CD4-positive, alpha-beta memory T cell (primary cell): ENCODE measurements at regions not wholly inside any gene's neighbourhood (a gene's known extent, or its start where the extent isn't known, plus 50 kb on each side); places are given as distances from the start of the nearest gene placed in this dataset.

ENCODE experiments used
- CTCF ChIA-PET: fragments of 350-600 bp; sonication (Branson Sonifier 250); formaldehyde crosslinking; loops from one replicate; lab custom pipeline; 2021; ENCODE audit warnings: inconsistent platforms; ENCODE audit not compliant: partially characterized antibody; lab: Charles Lee
- POLR2A ChIA-PET: fragments of 350-600 bp; sonication (Branson Sonifier 250); formaldehyde crosslinking; loops from one replicate; lab custom pipeline; 2021; ENCODE audit not compliant: partially characterized antibody; lab: Charles Lee
- DNase-seq, 5 donors: peaks; one replicate each; pipeline versions ENCODE4 v3.0.0 to v3.0.0-alpha.2; 2020 to 2022; ENCODE audit warnings: mixed read lengths in 1 of 5
- H3K27ac ChIP-seq: one replicate; pipeline ENCODE4 v1.7.0; 2013; ENCODE audit warnings: low read depth, low read length
- H3K27me3 ChIP-seq: 2 replicates; pipeline ENCODE4 v1.7.0; 2013; ENCODE audit warnings: mild to moderate bottlenecking, low read length, moderate library complexity; ENCODE audit not compliant: insufficient read depth
- H3K36me3 ChIP-seq: 2 replicates; pipeline ENCODE4 v1.7.0; 2013; ENCODE audit warnings: mild to moderate bottlenecking, low read length, moderate library complexity; ENCODE audit not compliant: insufficient read depth
- H3K4me1 ChIP-seq: 2 replicates; pipeline ENCODE4 v1.7.0; 2013; ENCODE audit warnings: mild to moderate bottlenecking, low read length, moderate library complexity; ENCODE audit not compliant: insufficient read depth
- H3K4me3 ChIP-seq, 2 donors: one replicate each; pipeline ENCODE4 v1.7.0; 2013; ENCODE audit warnings: low read length in 2 of 2, mild to moderate bottlenecking in 1 of 2
- H3K9me3 ChIP-seq, 2 donors: one replicate each; pipeline ENCODE4 v1.7.0; 2013; ENCODE audit warnings: low read length in 2 of 2, control low read depth in 1 of 2; ENCODE audit not compliant: control insufficient read depth in 1 of 2
- H3K27ac Mint-ChIP-seq, 7 donors: one replicate each; pipeline ENCODE4 v1.8.0; 2020 to 2021; ENCODE audit warnings: mixed read lengths in 7 of 7, mild to moderate bottlenecking in 6 of 7, inconsistent platforms in 3 of 7, moderate library complexity in 3 of 7
- H3K27me3 Mint-ChIP-seq, 2 donors: one replicate each; pipeline ENCODE4 v1.8.0; 2020 to 2021; ENCODE audit warnings: mixed read lengths in 2 of 2
- H3K36me3 Mint-ChIP-seq, 2 donors: one replicate each; pipeline ENCODE4 v1.8.0; 2020 to 2021; ENCODE audit warnings: mixed read lengths in 2 of 2, inconsistent platforms in 1 of 2, mild to moderate bottlenecking in 1 of 2
- H3K4me1 Mint-ChIP-seq, 4 donors: one replicate each; pipeline ENCODE4 v1.8.0; 2020 to 2021; ENCODE audit warnings: mixed read lengths in 4 of 4, mild to moderate bottlenecking in 1 of 4
- H3K4me3 Mint-ChIP-seq, 8 donors: one replicate each; pipeline ENCODE4 v1.8.0; 2020 to 2021; ENCODE audit warnings: mixed read lengths in 8 of 8, mild to moderate bottlenecking in 7 of 8, moderate library complexity in 6 of 8, inconsistent platforms in 3 of 8
- H3K9me3 Mint-ChIP-seq, 8 donors: one replicate each; pipeline ENCODE4 v1.8.0; 2020 to 2021; ENCODE audit warnings: mixed read lengths in 8 of 8, mild to moderate bottlenecking in 5 of 8, inconsistent platforms in 3 of 8, moderate library complexity in 1 of 8
- intact Hi-C: fragments of 100-400 bp; cut with micrococcal nuclease; formaldehyde crosslinking; loops from one replicate; pipeline ENCODE4 v1.15.1; 2023

DNA sequence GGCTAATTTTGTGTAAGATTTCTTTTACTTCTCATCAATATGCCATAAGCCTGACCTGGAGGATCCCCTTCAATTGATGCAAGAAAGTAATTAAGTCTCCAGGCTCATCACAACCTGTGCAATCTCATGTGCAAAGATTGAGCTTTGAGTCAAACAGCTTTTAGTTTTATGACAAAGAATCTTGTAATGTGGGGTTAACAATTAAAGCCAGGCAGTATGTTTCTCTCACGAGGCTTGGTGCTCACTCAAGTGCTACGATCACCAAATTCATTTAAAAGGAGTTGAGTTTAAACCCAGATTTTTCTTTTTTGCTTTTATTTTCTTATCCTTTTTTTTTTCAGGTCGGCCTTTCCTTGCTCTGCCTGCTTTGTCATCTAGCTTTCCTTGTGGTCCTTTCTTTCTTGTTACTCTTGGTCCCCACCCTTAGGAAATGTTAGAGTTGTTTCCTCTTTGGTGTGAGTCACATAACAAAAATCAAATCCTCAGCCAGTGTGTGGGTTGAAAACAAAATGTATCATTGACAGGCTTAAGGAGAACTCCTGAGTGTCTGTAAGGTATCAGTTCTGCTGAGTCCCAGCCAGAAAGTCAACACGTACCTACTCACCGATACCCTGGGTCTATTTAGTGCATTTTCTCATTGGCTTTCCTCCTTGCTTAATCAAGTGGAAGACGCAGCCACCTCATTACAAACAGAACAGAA, 1037.2 kb downstream of the ADGRL2 start:
- intact Hi-C loops = no loop called here
- no peak for DNase-seq
- H3K4me3 Mint-ChIP-seq = no peak overlapping the region
- Histone ChIP-seq H3K9me3 (no peaks in the 10 kb centered on the region), H3K4me1 (no peaks in the 10 kb centered on the region), H3K4me3 (no peak overlapping the region), H3K27me3 (no peaks in the 10 kb centered on the region), H3K27ac (no peak overlapping the region), H3K36me3 (no peaks in the 10 kb centered on the region)
- H3K27ac Mint-ChIP-seq = no peak overlapping the region
- ChIA-PET CTCF (interaction anchor here (0.6 kb wide), 1 partner anchor 59 kb away, joined by 3 read pairs; no protein-coding TSS in a partner anchor), POLR2A (no interaction called here)
- no peaks in the 10 kb centered on the region for H3K27me3 Mint-ChIP-seq
- H3K9me3 Mint-ChIP-seq = no peaks in the 10 kb centered on the region
- H3K36me3 Mint-ChIP-seq = no peaks in the 10 kb centered on the region
- H3K4me1 Mint-ChIP-seq = no peaks in the 10 kb centered on the region

DNA sequence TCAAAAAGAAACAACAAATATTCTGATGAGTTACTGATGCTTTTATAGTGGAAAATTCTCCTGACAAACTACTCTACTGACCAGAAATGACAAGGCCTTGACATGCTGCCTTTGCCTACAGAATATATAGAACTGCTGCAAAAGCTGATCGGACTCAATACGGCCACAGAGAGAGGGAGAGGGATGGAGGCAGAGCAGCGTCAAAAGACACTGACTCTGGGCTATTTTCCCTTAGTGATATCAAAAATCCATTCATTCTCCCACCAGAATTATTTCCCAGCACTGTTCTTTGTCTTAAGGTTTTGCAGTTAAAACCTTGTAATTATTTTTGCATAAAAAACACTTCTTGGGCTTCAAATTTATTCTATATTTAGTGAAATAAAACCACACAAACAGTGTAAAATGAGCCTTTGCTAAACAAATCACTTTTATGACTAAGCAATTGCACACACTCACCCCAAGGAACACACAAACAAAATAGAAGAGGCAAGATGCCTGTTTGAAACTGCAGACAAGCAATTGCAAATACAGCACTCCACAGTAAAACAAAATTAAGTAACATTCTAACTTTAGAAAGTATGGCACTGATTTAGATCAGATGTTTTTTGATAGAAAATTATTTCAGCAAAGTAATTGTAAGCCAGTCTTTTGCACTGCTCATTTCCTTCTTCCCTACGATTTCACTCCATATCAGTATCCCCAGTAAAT, 1036.4 kb downstream of the ADGRL2 start:
- Mint-ChIP-seq H3K36me3 (no peaks in the 10 kb centered on the region), H3K9me3 (no peaks in the 10 kb centered on the region), H3K27ac (no peak overlapping the region), H3K4me1 (no peaks in the 10 kb centered on the region), H3K4me3 (no peak overlapping the region), H3K27me3 (no peaks in the 10 kb centered on the region)
- Histone ChIP-seq H3K27ac (no peak overlapping the region), H3K4me3 (no peak overlapping the region), H3K4me1 (no peaks in the 10 kb centered on the region), H3K9me3 (no peaks in the 10 kb centered on the region), H3K27me3 (no peaks in the 10 kb centered on the region), H3K36me3 (no peaks in the 10 kb centered on the region)
- intact Hi-C loops = no loop called here
- ChIA-PET CTCF (no interaction called here), POLR2A (no interaction called here)
- DNase-seq = no peak

GRCh38 chr1:82836213-82836972, 1035.7 kb downstream of the ADGRL2 start:
- Mint-ChIP-seq H3K9me3 (no peaks in the 10 kb centered on the region), H3K4me3 (no peak overlapping the region), H3K27me3 (no peaks in the 10 kb centered on the region), H3K36me3 (no peaks in the 10 kb centered on the region), H3K27ac (no peak overlapping the region), H3K4me1 (no peaks in the 10 kb centered on the region)
- no peak overlapping the region for H3K4me3 ChIP-seq
- ChIA-PET CTCF (no interaction called here), POLR2A (no interaction called here)
- H3K36me3 ChIP-seq = no peaks in the 10 kb centered on the region
- intact Hi-C loops = no loop called here
- no peaks in the 10 kb centered on the region for H3K4me1 ChIP-seq
- no peaks in the 10 kb centered on the region for H3K9me3 ChIP-seq
- H3K27me3 ChIP-seq = no peaks in the 10 kb centered on the region
- DNase-seq = no peak
- no peak overlapping the region for H3K27ac ChIP-seq

- H3K27ac ChIP-seq = no peak overlapping the region
- no peaks in the 10 kb centered on the region for H3K9me3 ChIP-seq
- Mint-ChIP-seq H3K36me3 (no peaks in the 10 kb centered on the region), H3K27me3 (no peaks in the 10 kb centered on the region), H3K4me3 (no peak overlapping the region), H3K4me1 (peaks cover 0 to 4% (median 3%) of the 10 kb centered on the region in 4 donors), H3K27ac (no peak overlapping the region), H3K9me3 (peaks cover 0 to 1% (median 0%) of the 10 kb centered on the region in 8 donors)
- ChIA-PET POLR2A (no interaction called here), CTCF (no interaction called here)
- no peak overlapping the region for H3K4me3 ChIP-seq
- no peaks in the 10 kb centered on the region for H3K27me3 ChIP-seq
- no peaks in the 10 kb centered on the region for H3K36me3 ChIP-seq
- DNase-seq = no peak
- no peaks in the 10 kb centered on the region for H3K4me1 ChIP-seq
- intact Hi-C loops = no loop called here
Measured at GRCh38 chr1:82830690-82831380, 1030.1 kb downstream of the ADGRL2 start.

DNA sequence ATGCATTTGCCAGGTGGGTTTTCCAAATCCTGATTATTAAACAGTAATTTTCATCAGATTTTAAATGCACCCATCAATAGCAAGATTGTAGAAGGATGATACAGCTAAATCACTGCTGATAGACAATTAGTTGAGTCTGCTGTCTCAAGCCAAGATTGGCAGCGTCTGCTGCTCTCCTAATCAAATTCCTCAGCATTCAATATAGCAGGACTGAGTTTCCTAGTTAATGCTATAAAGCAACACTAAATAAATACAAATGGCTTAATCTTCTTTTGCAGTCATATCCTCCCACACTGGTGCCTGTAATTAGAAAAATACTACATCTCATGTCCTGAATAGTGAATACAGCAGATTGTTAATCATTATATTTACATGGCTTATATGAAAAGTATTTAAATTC, 1028.8 kb downstream of the ADGRL2 start:
- no peaks in the 10 kb centered on the region for H3K9me3 ChIP-seq
- no peaks in the 10 kb centered on the region for H3K27me3 ChIP-seq
- H3K27me3 Mint-ChIP-seq = no peaks in the 10 kb centered on the region
- H3K27ac ChIP-seq = no peak overlapping the region
- H3K36me3 ChIP-seq = no peaks in the 10 kb centered on the region
- peaks cover 0 to 2% (median 0%) of the 10 kb centered on the region in 8 donors for H3K9me3 Mint-ChIP-seq
- no peak overlapping the region for H3K27ac Mint-ChIP-seq
- intact Hi-C loops = no loop called here
- CTCF ChIA-PET = no interaction called here
- DNase-seq = no peak
- no peaks in the 10 kb centered on the region for H3K4me1 ChIP-seq
- H3K4me3 Mint-ChIP-seq = no peak overlapping the region
- no peaks in the 10 kb centered on the region for H3K36me3 Mint-ChIP-seq
- H3K4me1 Mint-ChIP-seq = peaks cover 0 to 4% (median 3%) of the 10 kb centered on the region in 4 donors
- POLR2A ChIA-PET = no interaction called here
- no peak overlapping the region for H3K4me3 ChIP-seq

DNA sequence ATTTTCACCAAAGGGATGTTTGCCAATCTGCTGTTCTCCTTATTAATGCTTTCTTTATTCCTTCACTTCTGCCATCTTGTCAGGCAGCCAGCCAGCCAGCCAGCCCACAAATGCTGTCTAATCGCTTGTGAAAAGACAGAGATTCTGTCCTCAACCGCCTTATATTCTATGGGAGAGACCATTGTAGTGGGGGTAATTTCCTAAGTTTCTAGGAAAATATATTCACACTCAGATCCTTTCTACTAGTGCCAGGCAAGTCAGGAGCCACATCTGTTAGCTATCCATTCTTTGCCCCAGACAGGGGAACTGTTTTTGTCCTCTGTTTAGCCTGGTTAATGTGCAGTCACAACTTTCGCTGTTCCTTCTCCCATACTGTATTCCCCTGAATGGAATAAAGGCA, 1023.1 kb downstream of the ADGRL2 start:
- Mint-ChIP-seq H3K4me3 (no peak overlapping the region), H3K27me3 (no peaks in the 10 kb centered on the region), H3K27ac (no peak overlapping the region), H3K9me3 (peaks cover 0 to 2% (median 0%) of the 10 kb centered on the region in 8 donors), H3K36me3 (no peaks in the 10 kb centered on the region), H3K4me1 (peaks cover 6 to 8% (median 7%) of the 10 kb centered on the region in 4 donors)
- Histone ChIP-seq H3K27me3 (no peaks in the 10 kb centered on the region), H3K9me3 (no peaks in the 10 kb centered on the region), H3K27ac (no peak overlapping the region), H3K4me1 (no peaks in the 10 kb centered on the region), H3K36me3 (no peaks in the 10 kb centered on the region), H3K4me3 (no peak overlapping the region)
- intact Hi-C loops = no loop called here
- CTCF ChIA-PET = interaction anchor here (0.6 kb wide), 1 partner anchor 423 kb away, joined by 3 read pairs; no protein-coding TSS in a partner anchor
- POLR2A ChIA-PET = no interaction called here
- DNase-seq = no peak

- intact Hi-C loops = no loop called here
- no peaks in the 10 kb centered on the region for H3K27me3 Mint-ChIP-seq
Measured at GRCh38 chr1:82820816-82821215, 1020.1 kb downstream of the ADGRL2 start.

More at GRCh38 chr1:82820816-82821215, 1020.1 kb downstream of the ADGRL2 start:
- ChIA-PET CTCF (no interaction called here), POLR2A (no interaction called here)
- Histone ChIP-seq H3K4me3 (no peak overlapping the region), H3K27me3 (no peaks in the 10 kb centered on the region), H3K4me1 (no peaks in the 10 kb centered on the region), H3K36me3 (no peaks in the 10 kb centered on the region), H3K9me3 (no peaks in the 10 kb centered on the region), H3K27ac (no peak overlapping the region)
- Mint-ChIP-seq H3K36me3 (no peaks in the 10 kb centered on the region), H3K4me1 (peaks cover 10 to 12% (median 11%) of the 10 kb centered on the region in 4 donors), H3K27ac (no peak overlapping the region), H3K4me3 (no peak overlapping the region), H3K9me3 (peaks cover 0 to 11% (median under 1%) of the 10 kb centered on the region in 8 donors)
- no peak for DNase-seq
